ENCODE measurements at regions not wholly inside any gene's neighbourhood (a gene's known extent, or its start where the extent isn't known, plus 50 kb on each side); places are given as distances from the start of the nearest gene placed in this dataset.

GRCh38 chr7:17396692-17397091, 98.2 kb downstream of the AHR start:
- no peak for DNase-seq (ENCODE audit: low read depth)
- H3K4me3 ChIP-seq (ENCODE audit: low read depth, low read length) = no peak overlapping the region
- TF ChIP-seq CTCF (IDR thresholded peaks at IDR 0.05; ENCODE audit: control insufficient read depth, extremely low read depth, insufficient read depth) = no peak

- no peak for DNase-seq (ENCODE audit: low read depth)
- H3K4me3 ChIP-seq (ENCODE audit: low read depth, low read length) = no peak overlapping the region
- TF ChIP-seq CTCF (IDR thresholded peaks at IDR 0.05; ENCODE audit: control insufficient read depth, extremely low read depth, insufficient read depth) = no peak
Measured at GRCh38 chr7:17401791-17402627, 103.6 kb downstream of the AHR start.

- no peak for TF ChIP-seq CTCF (IDR thresholded peaks at IDR 0.05; ENCODE audit: control insufficient read depth, extremely low read depth, insufficient read depth)
- no peak overlapping the region for H3K4me3 ChIP-seq (ENCODE audit: low read depth, low read length)
- DNase-seq (ENCODE audit: low read depth) = no peak
Measured at GRCh38 chr7:17402628-17403278, 104.3 kb downstream of the AHR start.

- DNase-seq (ENCODE audit: low read depth) = no peak
- H3K4me3 ChIP-seq (ENCODE audit: low read depth, low read length) = no peak overlapping the region
- TF ChIP-seq CTCF (IDR thresholded peaks at IDR 0.05; ENCODE audit: control insufficient read depth, extremely low read depth, insufficient read depth) = no peak
Measured at GRCh38 chr7:17404006-17404405, 105.6 kb downstream of the AHR start.

- H3K4me3 ChIP-seq (ENCODE audit: low read depth, low read length) = no peak overlapping the region
- no peak for DNase-seq (ENCODE audit: low read depth)
- TF ChIP-seq CTCF (IDR thresholded peaks at IDR 0.05; ENCODE audit: control insufficient read depth, extremely low read depth, insufficient read depth) = no peak
Measured at GRCh38 chr7:17405786-17406185, 107.3 kb downstream of the AHR start.

GRCh38 chr7:17406738-17407137, 108.3 kb downstream of the AHR start:
- H3K4me3 ChIP-seq (ENCODE audit: low read depth, low read length) = no peak overlapping the region
- DNase-seq (ENCODE audit: low read depth) = no peak
- no peak for TF ChIP-seq CTCF (IDR thresholded peaks at IDR 0.05; ENCODE audit: control insufficient read depth, extremely low read depth, insufficient read depth)
